ENCODE measurements at regions not wholly inside any gene's neighbourhood (a gene's known extent, or its start where the extent isn't known, plus 50 kb on each side); places are given as distances from the start of the nearest gene placed in this dataset.

DNA sequence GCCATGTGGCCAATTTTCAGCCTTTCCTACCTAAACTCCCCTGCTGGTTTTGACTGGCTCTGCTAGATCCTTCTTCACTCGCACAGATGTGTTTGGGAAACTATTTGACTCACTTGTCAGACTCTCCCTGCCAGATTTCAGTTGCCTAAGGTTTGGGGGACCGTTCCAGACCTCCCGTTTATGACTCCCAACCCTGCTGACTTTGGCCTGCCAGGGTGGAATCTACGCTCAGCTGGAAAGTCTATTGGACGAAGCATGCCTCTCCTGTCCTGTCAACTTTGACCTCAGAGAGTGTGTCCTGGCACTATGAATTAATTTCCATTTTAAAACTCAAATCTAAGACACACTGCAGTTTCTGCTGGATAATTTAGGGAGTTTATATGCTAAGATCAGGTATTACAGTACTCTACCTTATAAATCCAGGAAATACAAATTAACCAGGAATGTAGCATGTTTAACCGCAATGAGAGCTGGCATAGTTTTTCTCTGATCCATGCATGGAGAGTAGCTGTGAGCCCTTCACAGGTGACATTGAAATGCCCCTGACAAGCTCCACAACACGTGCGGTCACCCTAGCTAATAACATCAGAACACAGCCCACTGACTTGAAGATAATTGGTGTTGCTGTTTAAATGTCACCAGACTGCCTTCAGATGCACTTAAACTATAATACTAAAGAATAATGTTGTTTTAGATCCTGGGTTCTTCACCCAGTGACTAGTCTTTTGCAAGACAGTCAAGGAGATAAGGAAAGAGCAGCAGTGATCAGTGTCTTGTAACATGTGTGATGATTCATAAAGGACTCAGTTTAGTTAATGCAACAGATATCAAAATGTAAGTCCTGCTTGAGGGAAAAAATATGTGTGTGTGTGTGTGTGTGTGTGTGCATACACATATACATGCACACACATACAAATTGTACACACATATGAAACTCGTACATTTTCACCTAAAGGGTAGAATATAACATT is 223.0 kb upstream of the MCTP2 start:
- TF ChIP-seq, protein P1, sequence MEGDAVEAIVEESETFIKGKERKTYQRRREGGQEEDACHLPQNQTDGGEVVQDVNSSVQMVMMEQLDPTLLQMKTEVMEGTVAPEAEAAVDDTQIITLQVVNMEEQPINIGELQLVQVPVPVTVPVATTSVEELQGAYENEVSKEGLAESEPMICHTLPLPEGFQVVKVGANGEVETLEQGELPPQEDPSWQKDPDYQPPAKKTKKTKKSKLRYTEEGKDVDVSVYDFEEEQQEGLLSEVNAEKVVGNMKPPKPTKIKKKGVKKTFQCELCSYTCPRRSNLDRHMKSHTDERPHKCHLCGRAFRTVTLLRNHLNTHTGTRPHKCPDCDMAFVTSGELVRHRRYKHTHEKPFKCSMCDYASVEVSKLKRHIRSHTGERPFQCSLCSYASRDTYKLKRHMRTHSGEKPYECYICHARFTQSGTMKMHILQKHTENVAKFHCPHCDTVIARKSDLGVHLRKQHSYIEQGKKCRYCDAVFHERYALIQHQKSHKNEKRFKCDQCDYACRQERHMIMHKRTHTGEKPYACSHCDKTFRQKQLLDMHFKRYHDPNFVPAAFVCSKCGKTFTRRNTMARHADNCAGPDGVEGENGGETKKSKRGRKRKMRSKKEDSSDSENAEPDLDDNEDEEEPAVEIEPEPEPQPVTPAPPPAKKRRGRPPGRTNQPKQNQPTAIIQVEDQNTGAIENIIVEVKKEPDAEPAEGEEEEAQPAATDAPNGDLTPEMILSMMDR (IDR thresholded peaks at IDR 0.05): no peak
- DNase-seq (no peak), ATAC-seq (no peak)
- Histone ChIP-seq H3K4me3 (no peak overlapping the region), H3K36me3 (ENCODE audit: low read depth) (no peaks in the 10 kb centered on the region), H3K9me3 (no peaks in the 10 kb centered on the region), H3K4me1 (ENCODE audit: low read depth) (no peaks in the 10 kb centered on the region)
- intact Hi-C loops (cut with DNase I, micrococcal nuclease): no loop called here

DNA sequence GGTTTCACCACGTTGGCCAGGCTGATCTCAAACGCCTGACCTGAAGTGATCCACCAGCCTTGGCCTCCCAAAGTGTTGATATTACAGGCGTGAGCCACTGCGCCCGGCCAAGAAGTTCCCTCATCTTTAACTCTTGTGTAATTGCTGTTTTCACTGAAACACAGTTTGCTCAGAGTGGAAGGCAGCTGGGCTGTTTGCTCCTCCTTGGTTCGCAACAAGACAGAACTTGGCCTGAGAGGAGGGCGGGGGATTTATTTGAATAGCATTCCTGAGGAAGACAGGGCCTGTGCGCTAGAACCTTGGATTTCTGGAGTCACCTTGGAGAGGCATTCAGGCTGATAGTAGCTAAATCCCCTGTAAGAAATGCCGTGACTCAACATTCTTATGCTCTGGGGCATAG is 226.7 kb upstream of the MCTP2 start:
- no peaks in the 10 kb centered on the region for H3K4me1 ChIP-seq (ENCODE audit: low read depth)
- DNase-seq: peak; percentile 17 to 49 (median 19)
- no peaks in the 10 kb centered on the region for H3K36me3 ChIP-seq (ENCODE audit: low read depth)
- no peak overlapping the region for H3K4me3 ChIP-seq
- TF ChIP-seq, protein P1 (IDR thresholded peaks at IDR 0.05): no peak
- ATAC-seq: peak; percentile 25
- intact Hi-C loops (cut with DNase I, micrococcal nuclease): no loop called here
- no peaks in the 10 kb centered on the region for H3K9me3 ChIP-seq

GRCh38 chr15:94002041-94002440 is 229.3 kb upstream of the MCTP2 start:
- no peak overlapping the region for H3K4me3 ChIP-seq
- intact Hi-C loops (cut with DNase I, micrococcal nuclease): no loop called here
- TF ChIP-seq, protein P1 (IDR thresholded peaks at IDR 0.05): no peak
- H3K9me3 ChIP-seq: no peaks in the 10 kb centered on the region
- no peak for DNase-seq
- H3K36me3 ChIP-seq (ENCODE audit: low read depth): no peaks in the 10 kb centered on the region
- no peak for ATAC-seq
- H3K4me1 ChIP-seq (ENCODE audit: low read depth): no peaks in the 10 kb centered on the region

DNA sequence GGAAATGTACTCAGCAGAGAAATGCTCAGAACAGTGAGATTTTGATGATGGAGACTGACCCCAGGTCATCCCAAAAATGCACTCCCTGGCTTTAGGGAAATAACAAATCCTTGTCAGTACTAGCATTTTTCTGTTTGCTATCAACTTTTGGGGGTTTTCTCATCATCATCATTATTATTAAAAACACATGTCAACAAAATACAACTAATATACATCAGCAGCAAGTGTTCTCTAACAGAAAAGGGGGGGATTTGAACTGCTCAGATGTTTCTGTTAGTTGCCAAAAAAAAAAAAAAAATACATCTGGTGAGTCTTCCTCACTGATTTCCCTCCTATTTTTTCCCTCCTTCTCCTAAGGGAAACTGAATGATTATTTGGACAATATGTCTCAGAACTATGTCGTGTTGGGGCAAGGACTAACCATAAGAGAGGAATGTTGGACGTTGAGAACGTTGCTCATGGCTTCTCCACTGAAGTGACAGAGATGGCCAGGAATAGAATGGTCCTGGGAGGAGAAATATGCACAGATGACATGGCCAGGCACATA is 230.0 kb upstream of the MCTP2 start:
- intact Hi-C loops (cut with DNase I, micrococcal nuclease): no loop called here
- no peak overlapping the region for H3K4me3 ChIP-seq
- ATAC-seq (no peak), DNase-seq (no peak)
- TF ChIP-seq, protein P1 (IDR thresholded peaks at IDR 0.05): no peak
- H3K9me3 ChIP-seq: no peaks in the 10 kb centered on the region
- H3K4me1 ChIP-seq (ENCODE audit: low read depth): no peaks in the 10 kb centered on the region
- no peaks in the 10 kb centered on the region for H3K36me3 ChIP-seq (ENCODE audit: low read depth)

DNA sequence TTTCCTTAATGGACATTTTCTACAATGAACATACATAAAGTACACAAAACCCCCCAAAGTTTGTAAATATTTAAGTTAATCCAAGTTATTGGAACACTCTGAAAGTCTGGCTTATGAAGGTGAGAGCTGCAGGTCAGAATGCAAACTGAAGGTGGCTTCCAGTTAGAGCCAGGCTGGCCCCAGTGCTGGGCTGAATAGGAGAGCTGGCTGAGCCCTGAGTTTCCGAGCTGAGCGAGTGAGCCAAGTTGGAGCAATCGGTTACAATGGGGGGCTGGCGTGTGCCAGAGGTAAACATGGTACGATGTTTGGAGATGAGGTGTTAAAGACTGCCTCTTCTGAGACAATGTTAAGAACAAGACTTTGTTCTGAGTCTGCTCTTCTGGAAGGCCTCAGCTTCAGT is 230.8 kb upstream of the MCTP2 start:
- no peak for DNase-seq
- TF ChIP-seq, protein P1 (IDR thresholded peaks at IDR 0.05): no peak
- Histone ChIP-seq H3K4me1 (ENCODE audit: low read depth) (no peaks in the 10 kb centered on the region), H3K4me3 (no peak overlapping the region), H3K36me3 (ENCODE audit: low read depth) (no peaks in the 10 kb centered on the region), H3K9me3 (no peaks in the 10 kb centered on the region)
- no peak for ATAC-seq
- intact Hi-C loops (cut with DNase I, micrococcal nuclease): no loop called here

Measured in mucosa of descending colon (tissue), 3 donors.